H9 (cell line): ENCODE measurements at regions not wholly inside any gene's neighbourhood (a gene's known extent, or its start where the extent isn't known, plus 50 kb on each side); places are given as distances from the start of the nearest gene placed in this dataset.

Experiments
- DNase-seq: peaks from one replicate; pipeline ENCODE4 v3.0.0-alpha.2; 2017
- H2AFZ ChIP-seq: one replicate; pipeline ENCODE4 v1.6.1; 2013; ENCODE audit warnings: mild to moderate bottlenecking, low read length, control low read depth, moderate library complexity
- H2AK5ac ChIP-seq: 2 replicates; pipeline ENCODE4 v1.6.1; 2013; ENCODE audit warnings: low read length, control low read depth, mixed read lengths; ENCODE audit not compliant: insufficient read length
- H2BK120ac ChIP-seq: one replicate; pipeline ENCODE4 v1.6.1; 2013; ENCODE audit warnings: low read depth, mild to moderate bottlenecking, low read length, control low read depth, inconsistent platforms; ENCODE audit not compliant: poor library complexity, severe bottlenecking
- H2BK12ac ChIP-seq: 2 replicates; pipeline ENCODE4 v1.6.1; 2013; ENCODE audit warnings: low read length, control low read depth, mixed read lengths, low read depth; ENCODE audit not compliant: insufficient read length
- H2BK15ac ChIP-seq: 2 replicates; pipeline ENCODE4 v1.6.1; 2013; ENCODE audit warnings: low read depth, low read length, control low read depth
- H2BK20ac ChIP-seq: one replicate; pipeline ENCODE4 v1.6.1; 2013; ENCODE audit warnings: low read depth, mild to moderate bottlenecking, low read length, control low read depth, inconsistent platforms; ENCODE audit not compliant: poor library complexity, severe bottlenecking
- H2BK5ac ChIP-seq: 2 replicates; pipeline ENCODE4 v1.6.1; 2013; ENCODE audit warnings: low read length, control low read depth, mixed read lengths; ENCODE audit not compliant: insufficient read length
- H3K14ac ChIP-seq: 2 replicates; pipeline ENCODE4 v1.6.1; 2013; ENCODE audit warnings: low read length, control low read depth; ENCODE audit not compliant: insufficient read depth
- H3K18ac ChIP-seq: 2 replicates; pipeline ENCODE4 v1.6.1; 2013; ENCODE audit warnings: low read depth, mild to moderate bottlenecking, mixed read lengths, low read length, control low read depth; ENCODE audit not compliant: insufficient read length
- H3K23ac ChIP-seq: 2 replicates; pipeline ENCODE4 v1.6.1; 2013; ENCODE audit warnings: low read length, control low read depth, mixed read lengths, low read depth; ENCODE audit not compliant: insufficient read length
- H3K23me2 ChIP-seq: 2 replicates; pipeline ENCODE4 v1.6.1; 2013; ENCODE audit warnings: low read depth, mild to moderate bottlenecking, mixed read lengths, low read length, control low read depth; ENCODE audit not compliant: insufficient read length, poor library complexity, severe bottlenecking
- H3K27ac ChIP-seq: 2 replicates; pipeline ENCODE4 v1.5.1; 2013; ENCODE audit warnings: low read length, control low read depth, mixed read lengths, low read depth; ENCODE audit not compliant: insufficient read length
- H3K27me3 ChIP-seq: 2 replicates; pipeline ENCODE4 v1.6.1; 2013; ENCODE audit warnings: low read length, control low read depth, inconsistent platforms; ENCODE audit not compliant: insufficient read depth
- H3K4ac ChIP-seq: 2 replicates; pipeline ENCODE4 v1.6.1; 2013; ENCODE audit warnings: low read depth, mild to moderate bottlenecking, control low read depth, inconsistent platforms, low read length, moderate library complexity
- H3K4me1 ChIP-seq: 2 replicates; pipeline ENCODE4 v1.6.1; 2013; ENCODE audit warnings: low read length, control low read depth, inconsistent platforms; ENCODE audit not compliant: insufficient read depth
- H3K4me2 ChIP-seq: 2 replicates; pipeline ENCODE4 v1.6.1; 2013; ENCODE audit warnings: low read length, control low read depth, mixed read lengths; ENCODE audit not compliant: insufficient read length, insufficient read depth
- H3K56ac ChIP-seq: 2 replicates; pipeline ENCODE4 v1.6.1; 2013; ENCODE audit warnings: low read depth, mild to moderate bottlenecking, mixed read lengths, low read length, control low read depth; ENCODE audit not compliant: insufficient read length
- H3K79me1 ChIP-seq: 2 replicates; pipeline ENCODE4 v1.6.1; 2013; ENCODE audit warnings: low read depth, mild to moderate bottlenecking, moderate library complexity, low read length, control low read depth, inconsistent platforms; ENCODE audit not compliant: insufficient read depth, poor library complexity, severe bottlenecking
- H3K79me2 ChIP-seq: 2 replicates; pipeline ENCODE4 v1.6.1; 2013; ENCODE audit warnings: low read length, control low read depth, inconsistent platforms; ENCODE audit not compliant: insufficient read depth
- H3K9ac ChIP-seq: 2 replicates; pipeline ENCODE4 v1.6.1; 2013; ENCODE audit warnings: low read length, control low read depth, mixed read lengths; ENCODE audit not compliant: insufficient read length; ENCODE audit errors: extremely low read depth
- H3K9me3 ChIP-seq: one replicate; pipeline ENCODE4 v1.6.1; 2013; ENCODE audit warnings: low read depth, low read length, inconsistent platforms; ENCODE audit not compliant: control insufficient read depth
- H3T11ph ChIP-seq: one replicate; pipeline ENCODE4 v1.6.1; 2013; ENCODE audit warnings: mild to moderate bottlenecking, low read length, control low read depth, inconsistent platforms
- H4K20me1 ChIP-seq: one replicate; pipeline ENCODE4 v1.6.1; 2013; ENCODE audit not compliant: control insufficient read depth, insufficient read length, insufficient read depth
- H4K5ac ChIP-seq: 2 replicates; pipeline ENCODE4 v1.6.1; 2013; ENCODE audit warnings: low read depth, mild to moderate bottlenecking, mixed read lengths, low read length, control low read depth; ENCODE audit not compliant: insufficient read length
- H4K8ac ChIP-seq: replicated peaks from 2 replicates; pipeline ENCODE4 v1.6.1; 2013; ENCODE audit warnings: low read length, control low read depth, mixed read lengths, low read depth; ENCODE audit not compliant: insufficient read length
- H4K91ac ChIP-seq: 2 replicates; pipeline ENCODE4 v1.6.1; 2013; ENCODE audit warnings: low read depth, mild to moderate bottlenecking, moderate library complexity, mixed read lengths, low read length, control low read depth; ENCODE audit not compliant: insufficient read length
- H3K27ac Mint-ChIP-seq, 3 experiments: 2 replicates in 2 of 3; 3 replicates in 1 of 3; pipeline ENCODE4 v1.8.0; 2020 to 2021; ENCODE audit warnings: mixed read lengths in 3 of 3, mild to moderate bottlenecking in 1 of 3, moderate library complexity in 1 of 3
- H3K27me3 Mint-ChIP-seq: 2 replicates; pipeline ENCODE4 v1.8.0; 2021; ENCODE audit warnings: low read depth, mild to moderate bottlenecking, moderate library complexity, mixed read lengths
- H3K36me3 Mint-ChIP-seq, 3 experiments: 2 replicates in 2 of 3; 3 replicates in 1 of 3; pipeline ENCODE4 v1.8.0; 2020 to 2021; ENCODE audit warnings: low read depth in 3 of 3, mixed read lengths in 3 of 3; ENCODE audit not compliant: insufficient read depth in 1 of 3
- H3K4me1 Mint-ChIP-seq, 2 experiments: 2 replicates each; pipeline ENCODE4 v1.8.0; 2020; ENCODE audit warnings: mixed read lengths in 2 of 2
- H3K4me3 Mint-ChIP-seq, 2 experiments: 2 replicates in 1 of 2; 3 replicates in 1 of 2; pipeline ENCODE4 v1.8.0; 2020 to 2021; ENCODE audit warnings: mild to moderate bottlenecking in 2 of 2, mixed read lengths in 2 of 2, moderate library complexity in 1 of 2
- H3K9me3 Mint-ChIP-seq, 2 experiments: 2 replicates in 1 of 2; 3 replicates in 1 of 2; pipeline ENCODE4 v1.8.0; 2020; ENCODE audit warnings: mild to moderate bottlenecking in 2 of 2, mixed read lengths in 2 of 2, moderate library complexity in 1 of 2
- CTCF ChIP-seq: fragments of 200-600 bp; sonication (generic); conservative IDR thresholded peaks from 3 replicates; pipeline ENCODE4 v1.8.0; 2021; ENCODE audit warnings: antibody characterized with exemption, mild to moderate bottlenecking
- WGBS: extraction: QIAGEN DNeasy Blood & Tissue Kit; methylation state at CpG from one replicate; pipeline ENCODE4 v1.1.7; 2013; ENCODE audit warnings: missing lambda C conversion rate, low lambda C conversion rate, mixed read lengths; ENCODE audit not compliant: insufficient read length; ENCODE audit errors: extremely low coverage; 5-methylcytosine and 5-hydroxymethylcytosine counted together

- H3K4me1 ChIP-seq = peaks cover 5% of the 10 kb centered on the region; the same call in 1 of the 2 replicates
- no peaks in the 10 kb centered on the region for H3K27me3 ChIP-seq
- no peaks in the 10 kb centered on the region for H3K79me1 ChIP-seq
- H3K23me2 ChIP-seq = no peaks in the 10 kb centered on the region
- no peak overlapping the region for H2AFZ ChIP-seq
- H3K9ac ChIP-seq = no peak overlapping the region
- H3K14ac ChIP-seq = no peak overlapping the region
- H3K9me3 Mint-ChIP-seq = no peaks in the 10 kb centered on the region
- H2BK5ac ChIP-seq = no peak overlapping the region
- DNase-seq = no peak
- no peak overlapping the region for H2BK12ac ChIP-seq
- H3K56ac ChIP-seq = no peak overlapping the region
- H3K23ac ChIP-seq = no peak overlapping the region
- no peaks in the 10 kb centered on the region for H3K79me2 ChIP-seq
- no peak overlapping the region for H3K4ac ChIP-seq
- H3K27me3 Mint-ChIP-seq = peaks cover 2% of the 10 kb centered on the region; the same call in 1 of the 2 replicates
- no peak overlapping the region for H4K8ac ChIP-seq
- no peaks in the 10 kb centered on the region for H4K20me1 ChIP-seq
- no CpG with 5 or more reads among the region's 3 CpGs for WGBS
- no peak overlapping the region for H2BK20ac ChIP-seq
- no peak for TF ChIP-seq CTCF
- no peak overlapping the region for H2AK5ac ChIP-seq
- H3T11ph ChIP-seq = no peak overlapping the region
- H3K27ac ChIP-seq = no peak overlapping the region
- no peak overlapping the region for H3K4me2 ChIP-seq
- H3K18ac ChIP-seq = no peak overlapping the region
- H3K4me3 Mint-ChIP-seq = no peak overlapping the region
- no peak overlapping the region for H4K5ac ChIP-seq
- peaks cover 27 to 32% of the 10 kb centered on the region in 2 experiments for H3K4me1 Mint-ChIP-seq
- H4K91ac ChIP-seq = no peak overlapping the region
- no peaks in the 10 kb centered on the region; a peak in 1 of 7 replicates for H3K36me3 Mint-ChIP-seq
- H2BK15ac ChIP-seq = no peak overlapping the region
- no peak overlapping the region for H3K27ac Mint-ChIP-seq
- no peaks in the 10 kb centered on the region for H3K9me3 ChIP-seq
- no peak overlapping the region for H2BK120ac ChIP-seq
Measured at GRCh38 chr20:20970841-20971240, 135.3 kb downstream of the LINC00237 start.
